ENCODE measurements at regions not wholly inside any gene's neighbourhood (a gene's known extent, or its start where the extent isn't known, plus 50 kb on each side); places are given as distances from the start of the nearest gene placed in this dataset.

- DNase-seq (ENCODE audit: low spot score) = no peak
Measured at GRCh38 chr2:146893500-146894041, 951.3 kb upstream of the ACVR2A start.

GRCh38 chr2:146890491-146890890 lies 954.3 kb upstream of the ACVR2A start:
- DNase-seq (ENCODE audit: low spot score) = no peak

- DNase-seq (ENCODE audit: low spot score) = no peak
Measured at GRCh38 chr2:146879882-146880281, 964.9 kb upstream of the ACVR2A start.

- peak; percentile 14 for DNase-seq (ENCODE audit: low spot score)
Measured at GRCh38 chr2:146874260-146874658, 970.6 kb upstream of the ACVR2A start.

GRCh38 chr2:146873646-146874259 lies 971.1 kb upstream of the ACVR2A start:
- DNase-seq (ENCODE audit: low spot score) = no peak

- no peak for DNase-seq (ENCODE audit: low spot score)
Measured at GRCh38 chr2:146873056-146873455, 971.8 kb upstream of the ACVR2A start.

GRCh38 chr2:146870691-146871090 lies 974.1 kb upstream of the ACVR2A start:
- DNase-seq (ENCODE audit: low spot score) = no peak

GRCh38 chr2:146869328-146869727 lies 975.5 kb upstream of the ACVR2A start:
- no peak for DNase-seq (ENCODE audit: low spot score)

GRCh38 chr2:146868051-146868450 lies 976.8 kb upstream of the ACVR2A start:
- no peak for DNase-seq (ENCODE audit: low spot score)

GRCh38 chr2:146867477-146867986 lies 977.3 kb upstream of the ACVR2A start:
- DNase-seq (ENCODE audit: low spot score) = no peak

GRCh38 chr2:146853741-146854444 lies 990.9 kb upstream of the ACVR2A start:
- peak; percentile 28 for DNase-seq (ENCODE audit: low spot score)

- no peak for DNase-seq (ENCODE audit: low spot score)
Measured at GRCh38 chr2:146852661-146853060, 992.2 kb upstream of the ACVR2A start.

GRCh38 chr2:146850746-146851145 lies 994.1 kb upstream of the ACVR2A start:
- DNase-seq (ENCODE audit: low spot score) = no peak

- DNase-seq (ENCODE audit: low spot score) = no peak
Measured at GRCh38 chr2:146847846-146848245, 997.0 kb upstream of the ACVR2A start.

GRCh38 chr2:146844226-146844990 lies 1000.4 kb upstream of the ACVR2A start:
- no peak for DNase-seq (ENCODE audit: low spot score)

- no peak for DNase-seq (ENCODE audit: low spot score)
Measured at GRCh38 chr2:146837857-146838256, 1007.0 kb upstream of the ACVR2A start.

GRCh38 chr2:146826388-146826787 lies 1018.4 kb upstream of the ACVR2A start:
- DNase-seq (ENCODE audit: low spot score) = no peak

- no peak for DNase-seq (ENCODE audit: low spot score)
Measured at GRCh38 chr2:146821836-146822316, 1023.0 kb upstream of the ACVR2A start.

GRCh38 chr2:146820672-146821071 lies 1024.2 kb upstream of the ACVR2A start:
- DNase-seq (ENCODE audit: low spot score) = no peak

GRCh38 chr2:146818122-146818521 lies 1026.7 kb upstream of the ACVR2A start:
- no peak for DNase-seq (ENCODE audit: low spot score)

- peak; percentile 21 for DNase-seq (ENCODE audit: low spot score)
Measured at GRCh38 chr2:146817613-146818012, 1027.2 kb upstream of the ACVR2A start.

GRCh38 chr2:146814971-146815370 lies 1029.9 kb upstream of the ACVR2A start:
- DNase-seq (ENCODE audit: low spot score) = no peak

All from iPS-NIHi11 (cell line).